GM19239 (cell line): ENCODE measurements at regions not wholly inside any gene's neighbourhood (a gene's known extent, or its start where the extent isn't known, plus 50 kb on each side); places are given as distances from the start of the nearest gene placed in this dataset.

ENCODE experiments used
- DNase-seq: peaks from one replicate; pipeline ENCODE4 v3.0.0; 2011; ENCODE audit warnings: low spot score; ENCODE audit not compliant: insufficient read length
- FAIRE-seq: peaks from 2 replicates; lab custom pipeline; 2011; peaks lifted over from hg19 to GRCh38; lab: Jason Lieb, UNC

DNA sequence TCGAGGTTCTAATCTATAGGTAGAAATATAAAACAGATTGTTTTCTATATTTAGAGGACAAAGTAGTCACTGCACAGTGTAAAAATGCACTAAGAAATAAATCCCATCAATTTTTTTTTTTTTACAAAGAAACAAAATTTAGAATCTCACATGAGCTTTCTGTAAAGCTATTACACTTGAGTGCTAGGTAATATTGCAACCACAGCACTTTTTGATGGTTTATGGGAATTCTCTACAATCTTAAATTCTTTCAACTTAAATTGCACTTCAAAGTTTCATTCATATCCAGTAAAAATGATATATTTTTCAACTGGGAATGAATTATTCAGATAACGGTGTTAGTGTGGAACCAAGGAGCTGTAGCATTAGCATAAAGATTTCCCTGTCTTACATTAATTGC is 1035.4 kb downstream of the SQOR start:
- no peak for FAIRE-seq
- no peak for DNase-seq

DNA sequence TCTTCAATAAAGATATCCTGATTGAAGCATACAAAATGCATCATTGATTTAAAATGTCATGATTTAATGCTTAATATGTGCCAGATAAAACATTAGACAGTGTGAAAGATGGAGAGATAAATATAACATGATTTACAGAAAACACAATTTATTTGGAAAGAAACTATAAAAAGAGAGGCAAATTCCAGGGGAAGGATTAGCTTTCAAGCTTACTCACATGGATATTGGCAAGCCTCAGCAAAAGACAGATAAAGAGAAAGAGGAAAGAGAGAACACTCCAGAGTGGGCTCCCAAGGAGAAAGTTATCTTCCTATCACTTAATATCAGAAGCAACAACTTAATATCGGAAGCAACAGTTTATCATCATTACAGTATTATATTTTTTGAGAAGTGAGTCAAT is 1036.5 kb downstream of the SQOR start:
- FAIRE-seq = no peak
- DNase-seq = no peak

DNA sequence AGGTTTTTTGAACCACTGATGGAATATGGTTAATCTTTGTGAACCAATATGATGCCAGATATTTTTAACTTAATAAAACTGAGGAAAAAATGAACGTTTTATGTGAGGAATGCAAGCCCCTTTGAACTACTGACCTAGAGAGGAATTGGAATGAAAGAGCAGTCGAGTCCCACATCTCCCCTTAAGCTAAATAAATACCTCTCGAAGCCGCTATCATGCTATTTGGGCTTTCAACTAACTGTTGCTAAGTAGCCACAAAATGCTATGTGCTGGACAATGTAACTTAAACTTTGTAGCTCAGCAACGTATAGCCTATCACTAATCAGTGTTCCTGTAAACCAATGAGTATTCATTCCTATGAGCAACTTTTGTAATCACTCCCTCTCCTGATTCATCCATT is 1037.2 kb downstream of the SQOR start:
- no peak for FAIRE-seq
- no peak for DNase-seq

DNA sequence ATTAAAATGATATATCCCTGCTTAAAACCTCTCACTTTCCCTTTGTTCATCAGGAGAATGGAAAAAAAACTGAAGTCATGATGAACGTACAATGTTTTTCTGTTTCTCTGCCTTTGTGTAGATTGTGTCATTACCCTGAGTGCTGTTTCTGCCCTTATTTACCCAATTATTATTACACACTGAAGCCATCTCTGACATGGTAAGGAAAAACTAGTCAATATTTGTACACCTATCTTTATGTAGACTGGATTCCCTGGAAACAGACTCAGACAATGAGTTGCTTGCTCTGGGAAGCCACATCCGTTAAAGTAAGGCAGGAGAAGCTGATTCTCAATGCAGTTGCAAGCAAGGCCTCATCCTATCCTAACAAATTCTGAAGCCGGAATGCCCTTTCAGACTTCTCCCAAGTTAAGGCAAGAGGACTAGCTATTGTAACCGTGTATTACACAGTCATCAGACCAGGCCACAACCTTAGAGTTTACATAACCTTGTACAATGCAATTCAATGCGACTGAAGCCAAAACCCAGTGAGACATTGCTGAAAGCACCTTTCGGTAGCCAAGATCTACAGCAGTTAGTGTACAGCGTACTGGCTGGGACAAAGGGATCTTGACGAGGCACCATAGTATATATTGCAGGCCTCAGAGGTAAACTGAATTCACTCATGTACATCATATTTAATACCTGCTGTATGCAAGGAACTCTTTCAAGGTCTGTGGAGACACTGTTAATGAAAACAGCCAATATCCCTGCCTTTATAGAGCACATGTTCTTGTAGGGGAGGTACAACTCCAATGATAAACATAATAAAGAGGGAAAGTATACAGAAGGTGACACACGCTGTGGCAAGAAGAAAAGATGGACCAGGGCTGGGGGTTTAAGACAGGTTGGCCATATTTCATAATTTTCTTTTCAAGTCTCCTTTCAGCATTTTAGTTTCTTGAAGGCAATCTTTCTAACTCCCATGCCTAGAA is 1040.8 kb upstream of the SEMA6D start:
- no peak for DNase-seq
- FAIRE-seq = no peak

DNA sequence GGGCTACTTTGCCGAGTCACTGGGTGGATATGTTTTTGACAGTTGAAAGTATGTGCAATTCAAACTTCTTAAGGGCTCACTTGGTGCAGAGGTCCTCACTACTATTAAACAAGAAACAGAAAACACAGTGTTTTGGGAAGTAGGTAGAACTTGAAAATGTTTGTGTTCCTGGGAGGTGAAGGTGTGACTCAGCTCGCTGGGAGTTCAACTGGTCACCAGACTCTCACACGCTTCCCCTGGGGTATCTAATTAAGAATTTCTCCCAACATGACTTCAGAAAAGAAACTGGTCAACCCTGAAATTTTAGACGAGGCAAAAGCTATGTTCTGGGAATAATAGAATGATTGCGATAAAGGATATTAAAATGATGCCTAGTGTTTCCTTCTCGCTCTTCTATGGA is 1039.8 kb upstream of the SEMA6D start:
- DNase-seq = no peak
- no peak for FAIRE-seq

DNA sequence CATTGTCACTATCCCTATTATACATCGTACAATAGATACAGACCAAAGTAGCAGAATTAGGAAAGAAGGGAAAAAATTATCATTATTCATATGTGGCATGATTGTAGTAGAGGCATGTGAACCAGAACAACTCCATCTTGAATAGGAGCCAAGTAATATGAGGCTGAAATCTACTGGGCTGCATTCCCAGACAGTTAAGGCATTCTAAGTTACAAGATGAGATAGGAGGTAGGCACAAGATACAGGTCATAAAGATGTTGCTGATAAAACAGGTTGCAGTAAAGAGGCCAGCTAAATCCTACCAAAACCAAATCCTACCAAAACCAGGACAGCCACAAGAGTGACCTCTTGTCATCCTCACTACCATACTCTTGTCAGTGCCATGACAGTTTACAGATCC is 1035.4 kb upstream of the SEMA6D start:
- FAIRE-seq = no peak
- DNase-seq = no peak

DNA sequence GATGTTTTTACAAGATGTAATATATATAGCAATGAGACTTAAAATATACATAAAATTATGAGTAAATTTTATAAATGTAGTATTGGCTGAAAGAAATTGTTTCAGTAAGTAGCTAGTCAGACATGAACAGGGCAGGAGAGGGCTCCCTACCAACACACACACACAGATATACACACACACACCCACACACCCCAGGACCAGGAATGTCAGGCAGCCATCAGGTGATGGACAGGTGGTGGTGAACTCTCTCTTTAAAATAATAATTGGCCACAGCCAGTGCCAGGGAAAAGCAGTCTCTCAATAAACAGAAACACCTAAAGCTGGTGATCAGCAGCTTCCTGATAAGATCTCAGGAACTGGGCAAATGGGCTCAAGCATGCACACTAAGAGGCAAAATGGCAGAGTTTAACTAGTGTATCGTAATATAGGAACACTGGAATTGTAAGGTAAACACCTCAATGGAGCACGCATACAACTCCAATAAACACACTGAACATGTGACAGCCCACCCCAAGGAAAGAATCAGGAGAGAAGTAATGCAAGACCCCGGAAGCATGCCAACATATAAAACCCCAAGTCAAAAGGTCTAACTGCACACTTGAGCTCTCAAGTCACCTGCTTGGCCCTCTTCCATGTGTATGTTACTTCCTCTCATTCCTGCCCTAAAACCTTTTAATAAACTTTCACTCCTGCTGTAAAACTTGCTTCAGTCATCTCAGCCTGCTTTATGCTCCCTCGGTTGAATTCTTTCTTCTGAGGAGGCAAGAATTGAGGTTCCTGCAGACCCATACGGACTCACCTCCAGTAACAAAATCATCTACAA is 1034.1 kb upstream of the SEMA6D start:
- DNase-seq (no peak), FAIRE-seq (no peak)

DNA sequence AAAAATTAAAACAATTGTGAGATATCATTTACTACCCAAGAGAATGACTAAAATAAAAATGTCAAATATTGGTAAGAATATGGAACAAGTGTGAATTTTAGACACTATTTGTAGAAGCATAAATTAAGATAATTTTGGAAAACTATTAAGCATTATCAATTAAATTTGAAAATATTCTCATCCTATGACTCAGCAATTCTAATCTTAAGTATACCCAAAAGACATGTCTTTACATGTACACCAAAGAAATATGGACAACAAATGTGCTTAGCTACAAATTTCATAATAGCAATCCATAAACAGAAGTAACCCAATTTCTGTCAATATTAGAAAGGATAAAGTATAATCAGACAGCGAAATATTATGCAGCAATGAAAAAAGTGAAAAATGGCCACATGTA is 1032.2 kb upstream of the SEMA6D start:
- FAIRE-seq = no peak
- DNase-seq = no peak

DNA sequence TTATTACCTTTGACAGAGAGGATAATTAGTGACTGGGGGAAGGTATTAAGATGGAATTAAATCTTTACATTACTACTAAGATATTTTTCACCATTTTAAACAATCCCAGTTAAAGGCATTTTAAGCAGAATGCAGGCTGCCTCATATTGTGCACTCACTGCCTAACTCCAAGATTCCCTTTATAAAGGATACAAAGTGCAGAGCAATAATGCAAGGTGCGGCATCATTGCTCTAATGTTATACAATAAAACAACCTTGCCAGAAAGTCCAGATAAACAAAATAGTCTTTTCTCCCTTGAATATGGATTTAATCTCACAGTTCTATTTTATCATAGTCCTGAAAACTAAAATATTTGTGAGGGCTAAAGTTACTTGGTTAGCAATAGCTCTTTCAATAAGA is 1031.6 kb upstream of the SEMA6D start:
- no peak for FAIRE-seq
- DNase-seq = no peak

DNA sequence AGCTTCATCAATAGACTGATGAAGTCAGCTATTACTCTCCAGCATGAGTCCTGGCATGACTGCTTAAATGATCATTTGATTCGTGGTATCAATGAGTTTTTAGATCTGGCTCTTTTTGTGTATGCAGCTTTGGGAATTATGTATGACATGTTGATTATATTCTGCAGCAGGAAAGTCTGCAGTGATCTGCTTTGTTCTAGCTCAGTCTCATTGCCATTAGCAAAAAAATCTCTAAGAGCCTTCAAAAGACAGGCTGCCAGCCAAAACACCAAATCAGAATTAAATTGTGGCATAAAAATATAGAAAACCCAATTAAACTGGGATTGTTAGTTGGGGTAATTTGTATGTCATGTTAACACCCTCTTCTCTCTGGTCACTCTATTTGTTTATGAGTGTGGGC is 1021.0 kb upstream of the SEMA6D start:
- FAIRE-seq (no peak), DNase-seq (no peak)

DNA sequence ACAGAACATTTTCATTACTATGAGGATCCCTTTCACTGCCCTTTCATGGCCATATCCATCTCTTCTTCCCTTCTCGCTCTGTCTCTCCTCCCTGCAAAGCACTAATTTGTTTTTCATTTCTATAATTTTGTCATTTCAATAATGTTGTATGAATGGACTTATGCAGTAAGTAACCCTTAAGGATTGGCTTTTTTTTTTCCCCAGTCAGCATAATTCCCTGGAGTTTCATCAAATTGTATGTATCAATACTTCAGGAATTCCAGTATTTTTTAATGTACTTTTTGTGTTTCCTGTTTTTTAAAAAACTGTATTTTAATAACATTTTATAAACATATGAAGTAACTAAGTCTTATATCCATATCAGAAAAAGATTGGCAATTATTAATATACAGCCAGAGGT is 1016.0 kb upstream of the SEMA6D start:
- no peak for FAIRE-seq

DNA sequence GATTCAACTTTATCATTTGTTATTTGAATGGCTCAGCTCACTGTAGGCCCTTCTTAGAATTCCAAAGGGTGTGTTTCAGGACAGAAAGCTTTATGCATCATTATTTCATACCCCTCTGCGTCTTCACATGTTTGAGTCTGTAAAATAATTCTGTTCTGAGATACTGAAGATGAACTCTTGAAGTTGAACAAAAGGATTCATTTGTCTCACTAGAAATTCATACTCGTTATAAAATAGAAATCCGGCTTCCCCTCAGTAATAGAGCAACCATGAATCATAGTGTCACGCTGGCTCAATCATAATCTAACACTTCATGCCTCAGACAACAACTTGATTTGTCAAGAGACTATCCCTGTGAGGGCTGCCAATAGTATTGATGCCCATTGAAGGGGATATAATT is 1015.4 kb upstream of the SEMA6D start:
- no peak for FAIRE-seq
- DNase-seq = no peak

More for the DNA sequence above, 1016.0 kb upstream of the SEMA6D start:
- no peak for DNase-seq

DNA sequence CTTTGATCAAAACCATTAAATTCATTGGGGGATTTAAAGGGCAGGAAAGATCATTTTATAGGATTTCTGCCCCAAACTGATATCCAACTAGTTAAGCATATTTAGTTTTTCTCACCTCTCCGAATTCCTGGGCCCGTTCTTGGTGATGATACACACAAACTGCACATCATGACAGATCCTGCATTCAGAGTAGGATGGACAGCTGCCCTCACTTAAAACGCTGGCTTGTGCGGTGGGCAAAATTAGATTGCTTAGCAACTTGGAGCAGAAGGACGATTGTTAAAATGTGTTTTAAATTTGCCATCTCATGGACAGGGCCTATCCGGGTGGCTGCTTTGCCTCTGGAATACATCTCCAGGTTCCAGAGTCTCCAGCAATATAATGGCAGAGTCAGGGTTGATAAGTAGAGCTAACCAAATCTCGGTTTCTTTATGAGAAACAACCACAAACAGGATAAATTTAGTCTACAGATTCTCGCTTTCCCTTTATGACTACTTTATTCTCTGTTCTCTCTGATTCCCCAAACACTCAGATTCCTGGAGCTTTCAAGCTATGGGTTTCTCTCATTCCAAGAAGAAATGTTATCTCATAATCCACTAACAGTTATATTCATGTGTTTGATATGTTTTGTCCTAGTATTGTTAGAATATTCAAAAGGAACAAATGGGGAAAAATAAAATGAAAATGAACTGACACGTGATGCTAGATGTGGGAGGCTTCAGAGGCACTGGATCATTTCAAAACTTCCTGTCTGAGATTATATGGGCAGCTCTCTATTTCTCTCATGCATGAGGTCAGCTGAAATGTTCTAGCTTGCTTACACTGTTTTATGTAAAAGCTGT is 1014.1 kb upstream of the SEMA6D start:
- FAIRE-seq = no peak
- DNase-seq = no peak

DNA sequence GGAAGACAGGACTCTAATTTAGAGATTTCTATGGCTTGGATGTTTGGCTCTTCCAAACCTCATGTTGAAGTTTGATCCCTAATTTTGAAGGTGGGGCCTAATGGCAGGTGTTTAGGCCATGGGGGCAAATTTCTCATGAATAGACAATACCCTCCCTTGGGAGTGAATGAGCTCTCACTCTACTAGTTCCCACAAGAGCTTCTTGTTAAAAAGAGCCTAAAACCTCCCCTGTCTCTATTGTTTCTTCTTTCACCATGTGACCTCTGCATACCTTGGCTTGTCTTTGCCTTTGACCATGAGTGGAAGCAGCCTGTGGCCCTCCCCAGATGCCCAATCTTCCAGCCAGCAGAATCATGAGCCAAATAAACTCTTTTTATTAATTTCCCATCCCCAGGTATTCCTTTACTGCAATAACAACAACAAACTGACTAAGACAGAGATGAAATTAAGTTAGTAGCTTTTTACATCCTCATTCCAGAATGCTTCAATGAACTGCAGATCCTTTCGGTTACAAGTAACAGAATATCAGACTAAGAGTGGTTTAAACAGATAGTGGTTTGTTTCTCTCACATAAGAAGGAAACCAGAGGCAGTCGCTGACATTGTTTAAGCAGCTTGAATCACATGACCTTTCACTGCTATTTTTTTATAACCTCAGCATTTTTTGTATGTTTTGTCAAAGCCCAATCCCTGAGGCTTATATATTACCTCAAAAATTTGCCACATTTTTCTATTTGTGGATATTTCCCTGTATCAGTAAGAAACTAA is 1013.3 kb upstream of the SEMA6D start:
- FAIRE-seq = no peak
- DNase-seq = no peak

DNA sequence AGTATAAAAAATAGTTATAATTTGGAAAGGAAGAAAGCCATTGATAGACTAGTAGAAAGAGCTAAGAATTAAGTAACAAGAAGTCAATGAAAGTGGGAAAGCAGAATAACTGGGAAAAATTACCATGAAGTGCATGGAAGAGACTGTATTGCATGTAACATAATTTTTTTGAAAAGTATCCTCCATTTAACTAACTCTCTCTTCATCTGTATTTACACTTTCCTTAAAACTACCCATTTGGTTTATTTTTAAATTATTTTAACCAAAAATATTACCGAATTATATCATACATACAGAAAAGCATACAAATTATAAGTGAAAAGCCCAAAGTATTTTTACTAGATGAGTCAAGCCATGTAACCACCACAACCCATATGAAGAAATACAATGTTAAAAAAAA is 1009.9 kb upstream of the SEMA6D start:
- DNase-seq (no peak), FAIRE-seq (no peak)

DNA sequence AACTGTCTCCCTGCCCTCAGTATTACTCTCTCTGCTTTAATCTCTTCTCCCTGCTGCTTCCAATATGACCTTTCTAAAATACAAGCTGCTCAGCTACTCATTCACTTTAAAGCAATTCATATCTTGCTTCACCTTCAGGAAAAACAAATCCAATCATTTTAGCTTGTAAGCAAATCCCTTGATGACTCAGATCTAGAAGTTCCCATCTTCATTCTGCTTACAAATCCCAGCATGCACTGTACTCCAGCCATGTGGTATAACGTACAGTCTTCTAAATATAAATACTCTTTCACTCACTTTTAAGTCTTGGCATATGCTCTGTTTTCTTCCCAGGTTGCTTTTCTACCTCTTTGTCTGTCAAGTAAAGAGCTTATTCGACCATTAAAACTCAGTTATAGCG is 1009.1 kb upstream of the SEMA6D start:
- FAIRE-seq = no peak
- no peak for DNase-seq

DNA sequence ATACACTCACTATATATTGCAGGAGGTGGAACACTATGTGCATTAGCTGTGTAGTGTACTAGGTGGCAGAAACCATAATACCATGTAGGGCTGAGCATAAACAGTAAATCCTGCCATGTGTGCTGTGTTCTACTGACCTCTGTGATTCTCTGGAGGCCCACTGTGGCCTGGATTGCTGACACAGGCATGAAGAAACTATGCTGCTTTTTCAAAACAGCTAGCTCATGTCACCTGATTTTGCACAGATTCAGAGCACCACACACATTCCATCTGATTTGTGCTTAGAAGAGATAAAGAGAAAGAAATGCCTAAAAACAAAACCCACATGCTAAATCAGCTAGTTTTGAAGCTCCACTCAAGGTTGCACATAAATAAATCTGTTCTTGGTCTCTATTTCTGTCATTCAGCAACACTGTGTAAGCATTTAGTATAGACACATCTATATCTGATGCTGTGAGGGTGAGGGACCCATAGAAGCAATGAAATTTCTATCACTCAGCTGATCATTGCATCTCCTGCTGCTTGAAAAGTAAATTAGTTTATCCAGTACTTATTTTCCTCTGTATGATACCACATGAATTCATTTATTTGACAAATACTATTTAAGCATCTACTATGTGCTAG is 1007.7 kb upstream of the SEMA6D start:
- DNase-seq (no peak), FAIRE-seq (no peak)

DNA sequence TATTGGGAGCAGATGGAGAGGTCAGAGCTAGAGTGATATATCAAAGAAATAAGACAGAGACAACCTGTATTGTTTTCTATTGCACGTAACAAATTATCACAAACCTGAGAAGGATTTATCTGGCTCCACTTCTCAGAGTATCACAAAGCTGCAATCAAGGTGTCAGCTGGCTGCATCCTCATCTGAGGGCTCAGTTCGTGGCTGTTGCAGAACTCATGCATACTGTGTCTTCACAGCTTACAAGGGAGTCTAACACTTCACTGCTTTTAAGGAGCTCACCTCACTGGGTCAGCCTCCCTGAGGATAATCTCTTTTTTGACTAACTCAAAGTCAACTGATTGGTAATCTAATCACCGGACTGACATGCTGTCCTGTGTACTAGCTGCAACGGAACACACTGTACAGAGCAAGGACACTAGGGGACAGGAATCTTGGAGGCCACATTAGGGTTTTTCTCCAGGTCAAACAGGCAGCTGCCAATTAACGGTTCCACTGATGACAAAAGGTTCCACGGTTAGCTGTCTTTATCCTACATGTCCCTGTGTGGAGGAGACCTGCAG is 1006.8 kb upstream of the SEMA6D start:
- DNase-seq (no peak), FAIRE-seq (no peak)

DNA sequence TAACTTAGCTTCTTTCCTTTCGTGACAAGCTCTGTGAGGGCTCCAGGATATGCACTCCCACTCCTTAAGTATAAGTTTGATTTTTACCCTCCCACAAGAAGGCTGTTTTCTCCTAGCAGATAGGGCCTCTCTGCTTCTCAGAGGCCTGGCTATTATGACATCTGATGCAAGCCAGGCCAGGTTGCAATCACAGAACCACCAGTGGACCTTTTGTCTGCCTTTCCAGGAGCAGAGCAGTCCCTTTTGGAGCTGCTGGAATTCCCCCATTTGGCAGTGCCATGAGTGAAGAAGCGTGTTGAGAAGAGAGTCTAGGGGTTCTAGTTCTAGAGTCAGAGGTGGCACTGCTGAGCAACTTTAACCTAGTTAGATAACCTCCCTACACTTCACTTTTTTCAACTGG is 1004.3 kb upstream of the SEMA6D start:
- no peak for FAIRE-seq
- no peak for DNase-seq
